Renal cortical epithelial cell (primary cell): ENCODE measurements at regions not wholly inside any gene's neighbourhood (a gene's known extent, or its start where the extent isn't known, plus 50 kb on each side); places are given as distances from the start of the nearest gene placed in this dataset.

ENCODE experiments used
- DNase-seq: peaks from one replicate; pipeline ENCODE4 v3.0.0-alpha.2; 2011; ENCODE audit warnings: low read depth

GRCh38 chr3:59653405-59654122 is 603.7 kb upstream of the CFAP20DC start:
- no peak for DNase-seq

- DNase-seq, result no peak
Measured at GRCh38 chr3:59644479-59645402, 594.9 kb upstream of the CFAP20DC start.

- DNase-seq, result no peak
Measured at GRCh38 chr3:59641169-59641899, 591.5 kb upstream of the CFAP20DC start.

GRCh38 chr3:59632760-59633573 is 583.1 kb upstream of the CFAP20DC start:
- peak; percentile 69 for DNase-seq

- DNase-seq, result no peak
Measured at GRCh38 chr3:59631482-59631881, 581.7 kb upstream of the CFAP20DC start.

GRCh38 chr3:59621037-59621436 is 571.2 kb upstream of the CFAP20DC start:
- no peak for DNase-seq

GRCh38 chr3:59620325-59620724 is 570.5 kb upstream of the CFAP20DC start:
- DNase-seq, result no peak

GRCh38 chr3:59612444-59612715 is 562.6 kb upstream of the CFAP20DC start:
- DNase-seq, result no peak

- peak; percentile 36 for DNase-seq
Measured at GRCh38 chr3:59611649-59612443, 562.0 kb upstream of the CFAP20DC start.

GRCh38 chr3:59609657-59610348 is 560.0 kb upstream of the CFAP20DC start:
- DNase-seq, result peak; percentile 69

- no peak for DNase-seq
Measured at GRCh38 chr3:59608356-59608755, 558.5 kb upstream of the CFAP20DC start.

- peak; percentile 31 for DNase-seq
Measured at GRCh38 chr3:59607656-59608055, 557.8 kb upstream of the CFAP20DC start.

- DNase-seq, result peak; percentile 61
Measured at GRCh38 chr3:59606638-59607266, 556.9 kb upstream of the CFAP20DC start.

GRCh38 chr3:59605944-59606534 is 556.2 kb upstream of the CFAP20DC start:
- DNase-seq, result no peak

GRCh38 chr3:59605318-59605717 is 555.5 kb upstream of the CFAP20DC start:
- no peak for DNase-seq

- DNase-seq, result no peak
Measured at GRCh38 chr3:59601486-59601885, 551.7 kb upstream of the CFAP20DC start.

GRCh38 chr3:59600631-59601030 is 550.8 kb upstream of the CFAP20DC start:
- no peak for DNase-seq

- DNase-seq, result no peak
Measured at GRCh38 chr3:59596741-59597140, 546.9 kb upstream of the CFAP20DC start.

GRCh38 chr3:59595830-59596229 is 546.0 kb upstream of the CFAP20DC start:
- DNase-seq, result no peak
